ELR (cell line): ENCODE measurements at regions not wholly inside any gene's neighbourhood (a gene's known extent, or its start where the extent isn't known, plus 50 kb on each side); places are given as distances from the start of the nearest gene placed in this dataset.

Source experiments
- DNase-seq: peaks from one replicate; pipeline ENCODE4 v3.0.0-alpha.2; 2015; ENCODE audit warnings: low read depth

DNA sequence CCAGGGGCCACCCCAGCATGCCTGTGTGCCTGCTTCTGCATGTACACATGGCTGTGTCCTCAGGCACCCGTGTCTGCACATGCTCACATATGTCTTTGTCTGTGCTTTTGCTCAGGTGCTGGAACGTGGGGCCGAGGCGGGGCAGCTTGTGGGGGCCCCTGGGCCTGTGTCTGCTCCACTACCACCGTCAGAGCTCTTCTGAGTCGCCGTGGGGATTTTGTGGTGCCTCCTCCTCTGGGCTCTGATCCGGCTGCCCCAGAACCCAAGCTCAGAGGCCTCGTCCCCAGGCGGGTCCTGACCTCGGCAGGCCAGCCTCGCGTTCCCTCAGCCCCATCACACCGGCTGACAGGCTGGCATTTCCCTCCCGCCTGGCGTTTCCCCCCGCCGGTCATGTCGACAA lies 104.6 kb upstream of the ACTRT2 start:
- DNase-seq, result no peak

DNA sequence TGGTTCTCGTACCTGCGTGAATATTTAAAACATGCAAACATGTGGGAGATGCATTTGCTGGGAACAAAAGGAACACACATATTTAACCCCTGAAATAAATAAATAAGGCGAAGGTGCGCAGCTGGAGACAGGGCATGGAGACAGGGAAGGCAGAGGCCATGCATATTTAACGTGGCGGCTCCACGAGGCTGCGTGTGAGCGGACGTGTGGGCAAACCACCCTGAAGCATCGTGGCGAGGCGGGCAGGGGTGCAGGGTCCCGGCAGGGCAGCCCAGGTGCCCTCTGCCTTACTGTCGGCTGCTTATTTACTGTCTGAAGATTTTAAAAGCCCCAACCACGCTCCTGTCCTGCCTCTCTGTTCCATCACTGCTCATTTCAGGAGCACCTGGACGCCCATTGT lies 104.0 kb upstream of the ACTRT2 start:
- DNase-seq, result no peak

DNA sequence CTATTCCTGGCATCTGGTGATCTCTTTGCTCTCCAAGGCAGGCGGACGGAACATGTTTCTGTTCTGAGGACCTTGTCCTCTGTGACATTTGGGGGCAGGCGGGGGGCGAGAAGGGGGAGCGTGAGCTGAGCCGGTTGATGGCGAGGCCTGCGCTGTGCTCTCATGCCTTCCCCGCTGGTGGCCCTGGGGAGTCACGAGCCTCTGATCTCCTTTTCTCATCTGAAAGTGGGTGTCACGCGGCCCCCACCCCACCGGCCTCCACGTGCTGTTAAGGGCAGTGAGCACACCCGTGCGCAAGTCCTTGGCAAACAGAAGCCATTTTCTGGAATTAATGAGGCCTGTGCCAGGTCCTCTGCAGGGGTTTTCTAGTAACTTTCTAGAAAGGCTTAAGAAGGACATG lies 102.8 kb upstream of the ACTRT2 start:
- DNase-seq, result no peak

DNA sequence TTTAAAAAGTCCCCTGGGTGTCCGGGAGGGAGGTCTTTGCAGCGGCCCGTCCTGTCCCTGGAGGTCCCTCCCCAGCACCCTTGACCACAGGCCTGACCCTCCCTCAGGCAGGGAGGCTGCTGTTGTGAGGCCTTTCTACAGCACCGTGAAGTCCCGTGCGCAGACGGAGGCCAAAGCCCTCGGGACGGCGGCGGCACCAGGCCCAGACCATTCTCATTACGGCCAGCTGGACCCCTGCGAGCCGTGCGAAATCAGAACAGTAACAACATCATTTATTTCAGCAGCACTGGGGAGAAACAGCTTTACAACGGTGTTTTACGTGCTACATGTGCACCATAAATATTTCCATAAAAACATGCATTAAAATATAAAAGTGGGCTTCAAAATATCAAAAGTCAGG lies 101.4 kb upstream of the ACTRT2 start:
- DNase-seq, result no peak

DNA sequence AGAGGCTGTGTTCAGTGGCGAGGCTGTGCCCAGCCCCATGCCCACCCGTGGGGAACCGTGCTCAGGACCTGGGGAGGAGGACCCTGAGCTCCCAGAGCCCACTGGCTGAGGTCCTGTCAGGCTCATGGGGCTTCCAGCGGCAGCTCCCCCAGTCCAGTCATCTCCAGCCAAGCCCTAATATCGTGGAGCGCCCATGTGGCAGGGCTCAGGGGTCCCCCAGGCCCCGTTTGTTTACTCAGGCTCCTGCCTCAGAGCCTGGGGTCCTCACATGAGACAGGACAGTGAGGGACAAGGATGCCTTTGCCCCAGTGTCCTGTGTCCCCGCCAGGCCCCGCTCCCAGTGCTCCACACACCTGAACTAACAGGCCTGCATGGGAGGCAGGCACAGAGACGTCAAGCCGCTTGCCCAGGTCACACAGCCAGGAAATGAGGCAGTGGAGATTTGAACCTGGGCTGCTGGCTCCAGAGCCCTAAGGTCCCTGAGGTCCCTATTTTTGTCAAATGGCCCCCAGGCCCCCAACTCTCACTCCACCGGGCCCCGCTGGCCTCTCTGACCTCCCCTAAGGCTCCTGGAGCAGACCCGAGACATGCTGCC lies 100.7 kb upstream of the ACTRT2 start:
- DNase-seq, result no peak

DNA sequence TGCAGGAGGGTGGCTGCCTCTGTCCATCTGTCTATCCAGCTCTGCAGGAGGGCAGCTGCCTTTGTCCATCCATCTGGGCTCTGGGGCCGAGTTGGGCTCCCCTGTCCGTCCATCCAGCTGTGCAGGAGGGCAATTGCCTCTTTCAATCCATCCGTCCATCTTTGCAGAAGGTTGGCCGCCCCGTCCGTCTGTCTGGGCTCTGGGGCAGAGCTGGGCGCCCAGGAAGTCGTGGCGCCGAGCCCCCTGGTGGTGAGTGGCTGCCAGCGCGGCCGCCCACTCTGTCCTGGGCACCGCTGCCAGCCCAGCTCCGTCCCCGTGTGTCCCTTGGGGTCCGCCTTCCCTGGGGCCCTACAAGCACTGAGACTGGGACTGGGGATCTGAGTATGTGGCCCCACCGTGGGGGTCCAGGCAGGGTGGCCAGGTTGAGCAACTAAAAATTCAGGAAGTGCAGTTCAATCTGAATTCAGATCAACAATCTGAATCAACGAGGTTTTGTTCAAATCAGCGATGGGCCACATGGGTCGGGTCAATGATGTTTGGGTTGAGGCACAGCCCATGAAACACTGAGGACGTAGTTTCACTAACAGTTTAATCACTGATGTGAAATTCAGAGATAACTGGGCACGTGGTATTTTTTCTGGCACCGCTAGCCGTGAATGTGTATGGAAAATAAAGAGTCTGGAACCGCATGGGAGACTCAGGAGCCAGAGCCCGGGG lies 99.1 kb upstream of the ACTRT2 start:
- DNase-seq, result no peak

DNA sequence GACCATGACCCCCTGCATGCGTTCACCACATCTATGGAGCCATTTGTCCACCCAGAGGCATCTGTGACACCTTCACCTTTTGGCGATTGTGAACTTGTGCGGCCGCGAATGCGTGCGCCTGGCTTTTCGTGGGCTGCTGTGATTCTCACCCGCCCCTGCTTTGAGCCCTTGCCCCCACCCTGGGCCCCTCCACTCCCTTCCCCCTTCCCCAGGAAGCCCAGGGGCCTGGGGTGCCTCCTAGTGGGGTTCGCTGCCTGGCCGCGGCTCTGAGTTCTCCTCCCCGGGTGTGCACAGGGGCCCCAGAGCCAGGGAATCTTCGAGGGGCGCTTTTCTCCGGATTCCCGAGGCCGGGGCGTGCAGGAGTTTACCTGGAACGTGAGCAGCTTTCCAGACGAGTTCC lies 97.9 kb upstream of the ACTRT2 start:
- no peak for DNase-seq

DNA sequence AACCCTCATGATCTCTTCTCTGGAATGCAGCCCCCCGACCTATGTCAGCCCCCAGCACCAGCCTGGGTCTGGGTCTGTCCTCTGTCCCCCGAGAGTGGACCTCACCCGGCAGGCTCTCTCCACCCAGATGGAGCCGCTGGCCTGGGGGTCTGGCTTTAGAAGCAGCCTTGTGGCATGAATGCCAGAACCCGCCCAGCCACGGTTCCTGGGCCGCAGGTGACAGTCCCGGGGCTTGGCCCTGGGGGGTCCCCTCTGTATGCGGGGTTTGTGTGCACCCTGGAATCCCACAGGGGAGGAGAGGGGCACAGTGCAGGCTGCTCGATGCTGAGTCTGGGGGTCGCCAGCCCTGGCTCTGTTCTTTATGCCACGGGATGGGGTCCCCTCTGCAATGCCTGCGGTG lies 96.0 kb upstream of the ACTRT2 start:
- DNase-seq, result no peak

DNA sequence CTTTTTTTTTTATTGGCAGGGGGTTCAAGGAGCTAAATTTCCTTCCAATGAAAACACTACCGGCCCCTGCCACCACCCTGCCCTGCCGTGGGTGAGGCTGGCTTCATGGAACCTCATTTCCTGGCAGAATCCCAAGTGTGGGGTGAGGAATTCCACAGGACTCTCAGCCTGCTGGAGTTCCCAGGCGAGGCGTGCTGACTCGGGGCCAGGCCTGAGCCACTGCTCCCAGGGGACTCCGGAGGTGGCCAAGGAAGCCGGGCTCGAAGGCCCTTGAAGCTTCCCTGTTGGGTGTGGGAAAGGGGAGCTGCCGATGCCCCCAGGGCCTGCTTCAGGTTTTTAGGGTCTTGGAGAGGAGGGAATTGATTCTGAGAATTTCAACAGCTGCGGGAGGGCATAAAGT lies 95.3 kb upstream of the ACTRT2 start:
- no peak for DNase-seq

DNA sequence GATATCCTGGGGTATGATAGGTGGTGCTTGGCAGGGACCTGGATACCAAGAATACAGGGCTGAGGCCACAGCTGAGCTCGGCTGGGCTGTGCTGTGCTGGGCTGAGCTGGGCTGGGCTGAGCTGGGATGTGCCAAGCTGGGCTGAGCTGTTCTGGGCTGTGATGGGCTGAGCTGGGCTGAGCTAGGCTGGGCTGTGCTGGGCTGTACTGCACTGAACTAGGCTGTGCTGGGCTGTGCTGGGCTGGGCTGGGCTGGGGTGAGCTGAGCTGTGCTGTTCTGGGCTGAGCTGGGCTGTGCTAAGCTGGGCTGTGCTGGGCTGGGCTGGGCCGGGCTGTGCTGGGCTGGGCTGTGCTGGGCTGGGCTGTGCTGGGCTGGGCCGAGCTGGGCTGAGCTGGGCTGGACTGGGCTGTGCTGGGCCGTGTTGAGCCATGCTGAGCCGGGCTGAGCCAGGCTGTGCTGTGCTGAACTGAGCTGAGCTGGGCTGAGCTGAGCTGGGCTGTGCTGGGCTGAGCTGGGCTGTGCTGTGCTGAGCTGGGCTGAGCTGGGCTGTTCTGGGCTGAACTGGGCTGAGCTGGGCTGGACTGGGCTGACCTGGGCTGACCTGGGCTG lies 94.7 kb upstream of the ACTRT2 start:
- no peak for DNase-seq

DNA sequence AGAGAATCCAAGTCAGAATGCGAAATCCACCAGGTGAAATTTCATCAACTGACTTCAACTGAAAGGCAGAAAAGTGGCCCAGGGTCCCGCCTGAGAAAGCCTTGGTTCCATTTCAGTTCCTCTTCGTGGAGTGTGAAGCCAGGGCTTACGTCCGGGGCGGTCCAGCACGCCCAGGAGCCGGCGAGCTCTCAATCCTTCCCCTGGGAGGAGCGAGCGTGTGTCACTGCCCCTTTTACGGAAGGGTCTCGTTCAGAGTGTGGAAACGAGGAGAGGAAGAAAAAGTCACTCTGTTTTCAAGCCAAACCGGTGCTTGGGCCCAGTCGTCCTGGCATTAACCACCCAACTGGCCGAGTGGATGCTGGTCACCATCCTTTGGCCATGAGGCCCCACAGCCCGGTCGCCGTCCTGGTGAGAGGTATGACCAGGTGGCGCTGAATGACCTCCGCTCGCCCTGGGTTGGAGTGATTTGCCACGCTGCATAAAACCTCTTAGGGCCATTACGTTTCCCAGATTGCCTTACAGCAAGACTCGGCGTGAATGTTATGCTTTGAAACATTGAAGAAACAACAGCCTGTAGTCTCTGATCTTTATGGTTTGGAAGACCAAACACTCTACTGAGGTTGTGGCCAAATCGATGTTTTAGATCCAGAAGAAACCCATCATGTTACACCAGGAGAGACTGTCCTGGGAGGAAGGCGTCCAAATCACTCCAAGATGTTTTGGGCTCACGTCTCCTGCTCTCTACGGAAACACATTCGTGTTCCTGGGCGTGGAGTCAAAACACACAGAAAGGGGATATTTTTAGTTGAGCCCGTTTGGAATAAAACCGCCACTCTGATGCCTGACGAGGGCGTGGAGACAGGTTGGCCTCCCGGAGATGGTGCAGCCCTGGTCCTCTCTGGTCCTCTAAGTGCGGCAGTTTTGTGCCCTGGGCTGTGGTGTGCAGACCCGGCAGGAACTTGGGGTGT lies 93.6 kb upstream of the ACTRT2 start:
- DNase-seq, result no peak

DNA sequence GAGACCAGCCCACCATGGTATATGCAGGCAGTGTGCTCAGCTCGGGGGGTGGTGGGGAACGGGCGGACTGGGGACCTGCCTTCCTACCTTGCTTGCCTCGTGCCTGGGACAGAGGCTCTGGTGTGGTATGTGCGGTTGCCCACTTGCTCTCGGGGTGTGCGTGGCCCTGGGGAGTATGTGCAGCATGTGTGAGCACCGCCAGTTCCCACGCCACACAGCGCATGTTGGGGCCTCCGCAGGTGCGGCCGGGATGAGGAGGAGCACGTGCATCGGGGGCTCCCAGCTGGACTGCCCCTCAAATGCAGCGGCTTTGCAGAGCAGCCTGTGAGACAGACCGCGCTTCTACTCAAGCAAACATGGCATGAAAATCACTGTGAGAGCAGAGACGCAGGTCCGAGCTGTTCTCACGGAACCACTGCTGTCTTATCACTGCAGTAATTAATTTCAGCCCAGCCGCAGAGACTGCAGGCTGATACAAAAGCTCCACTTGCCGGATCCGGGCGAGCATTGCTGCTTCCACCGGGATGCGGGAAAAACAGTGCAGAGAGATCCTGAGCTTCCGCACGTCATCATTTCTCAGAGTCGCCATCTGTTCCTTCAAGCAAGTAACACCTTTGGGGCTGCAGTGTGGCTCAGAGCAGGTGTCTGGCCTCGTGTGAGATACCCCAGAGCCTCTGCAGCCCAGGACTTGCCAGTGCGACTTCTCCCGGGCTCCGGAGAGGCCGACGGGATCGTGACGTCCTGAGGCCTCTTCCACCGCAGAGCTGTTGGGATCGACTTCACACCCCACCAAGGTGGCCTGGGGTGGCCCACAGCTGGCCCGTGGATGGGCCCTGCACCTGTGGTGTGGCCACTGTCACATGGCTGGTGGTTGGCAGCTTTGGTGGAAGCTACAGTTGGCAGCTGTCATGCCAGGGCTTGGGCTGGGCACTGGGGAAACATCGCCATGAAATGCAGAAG lies 92.6 kb upstream of the ACTRT2 start:
- no peak for DNase-seq

DNA sequence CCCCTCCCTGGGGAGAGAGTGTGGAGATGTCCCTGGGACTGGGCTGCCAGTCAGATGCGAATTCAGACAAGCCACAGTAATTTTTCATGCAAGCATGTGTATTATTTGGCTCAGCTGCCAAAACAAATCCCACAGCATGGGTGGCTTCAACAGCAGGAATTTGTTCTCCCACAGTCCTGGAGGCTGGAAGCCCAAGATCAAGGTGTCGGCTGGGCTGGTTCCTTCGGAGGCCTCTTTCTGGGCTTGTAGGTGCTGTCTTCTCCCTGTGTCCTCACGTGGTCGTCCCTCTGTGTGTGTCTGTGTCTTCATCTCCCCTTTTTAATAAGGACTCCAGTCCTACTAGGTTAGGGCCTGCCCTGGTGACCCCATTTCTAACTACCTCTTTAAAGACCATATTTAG lies 91.9 kb upstream of the ACTRT2 start:
- no peak for DNase-seq

DNA sequence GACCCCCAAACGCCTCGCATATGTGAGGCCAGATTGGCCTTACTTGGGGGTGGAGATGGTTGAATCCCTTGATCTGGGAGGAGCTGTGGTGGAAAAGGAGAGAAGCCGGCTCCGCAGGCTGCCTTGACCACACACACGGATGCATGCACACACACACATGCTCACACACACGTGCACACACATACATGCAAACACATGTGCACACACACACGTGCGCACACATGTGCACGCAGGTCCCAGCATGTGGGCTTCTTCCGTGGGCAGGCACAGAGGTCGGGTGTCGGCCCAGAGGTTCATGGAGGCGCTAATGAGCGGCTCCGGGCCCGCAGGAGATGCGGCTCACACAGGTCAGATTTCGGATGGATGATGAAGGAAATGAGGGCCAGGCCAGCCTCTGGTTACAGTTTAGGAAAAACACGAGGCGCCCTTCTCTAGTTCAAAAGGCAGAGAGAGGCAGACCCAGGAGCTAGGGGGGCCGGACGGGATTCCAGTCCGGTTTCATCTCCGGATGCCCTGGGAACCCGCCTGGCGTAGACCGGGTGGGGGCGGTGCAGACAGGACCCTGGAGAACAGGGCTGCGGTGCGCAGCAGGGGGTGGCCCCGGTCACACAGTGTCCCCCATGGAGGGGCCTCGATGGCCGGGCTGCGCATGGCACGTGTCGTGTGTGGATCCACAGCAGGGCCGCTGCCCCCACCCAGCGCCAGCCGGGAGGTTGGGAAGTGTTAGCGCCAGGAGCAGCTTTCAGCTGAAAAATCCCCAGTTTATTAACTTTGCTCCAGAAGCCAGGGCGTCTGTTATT lies 91.1 kb upstream of the ACTRT2 start:
- no peak for DNase-seq

DNA sequence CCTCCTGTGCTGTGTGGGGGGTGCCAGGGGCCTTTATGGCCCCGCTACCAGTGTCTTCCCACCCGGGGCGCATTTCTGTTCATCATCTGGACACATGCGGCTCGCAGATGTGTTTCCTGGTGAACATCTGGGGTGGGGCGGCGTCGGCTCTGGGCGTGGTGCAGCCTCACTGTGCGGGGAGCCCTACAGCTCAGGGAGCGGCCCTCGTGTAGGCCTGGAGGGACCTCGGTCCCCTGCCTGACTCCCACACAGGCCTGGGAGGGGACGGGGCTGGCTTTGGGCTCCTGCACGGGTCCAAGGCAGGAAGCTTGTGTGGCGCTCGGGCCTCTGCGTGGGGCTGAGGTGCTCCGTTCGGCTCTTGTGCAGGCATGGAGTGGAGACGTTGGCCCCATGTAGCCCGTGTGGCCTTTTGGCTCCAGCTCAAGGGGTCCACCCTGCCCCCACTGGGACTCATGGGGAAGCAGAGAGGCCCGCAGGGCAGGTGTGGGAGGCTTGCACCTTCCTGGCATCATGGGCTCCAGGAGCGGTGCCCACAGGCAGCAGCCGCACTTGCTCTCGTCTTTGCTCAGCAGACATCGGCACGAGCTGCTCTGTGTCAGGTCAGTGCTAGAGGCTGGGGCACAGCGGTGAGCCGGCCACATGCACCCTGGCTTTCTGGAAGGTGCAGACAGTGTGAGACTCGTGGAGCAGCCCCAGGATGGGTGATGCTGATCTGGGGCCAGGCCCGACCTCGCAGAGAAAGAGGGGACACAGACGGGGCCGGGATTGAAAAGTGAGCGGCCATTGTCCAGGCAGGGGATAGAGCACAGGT lies 90.1 kb upstream of the ACTRT2 start:
- no peak for DNase-seq

DNA sequence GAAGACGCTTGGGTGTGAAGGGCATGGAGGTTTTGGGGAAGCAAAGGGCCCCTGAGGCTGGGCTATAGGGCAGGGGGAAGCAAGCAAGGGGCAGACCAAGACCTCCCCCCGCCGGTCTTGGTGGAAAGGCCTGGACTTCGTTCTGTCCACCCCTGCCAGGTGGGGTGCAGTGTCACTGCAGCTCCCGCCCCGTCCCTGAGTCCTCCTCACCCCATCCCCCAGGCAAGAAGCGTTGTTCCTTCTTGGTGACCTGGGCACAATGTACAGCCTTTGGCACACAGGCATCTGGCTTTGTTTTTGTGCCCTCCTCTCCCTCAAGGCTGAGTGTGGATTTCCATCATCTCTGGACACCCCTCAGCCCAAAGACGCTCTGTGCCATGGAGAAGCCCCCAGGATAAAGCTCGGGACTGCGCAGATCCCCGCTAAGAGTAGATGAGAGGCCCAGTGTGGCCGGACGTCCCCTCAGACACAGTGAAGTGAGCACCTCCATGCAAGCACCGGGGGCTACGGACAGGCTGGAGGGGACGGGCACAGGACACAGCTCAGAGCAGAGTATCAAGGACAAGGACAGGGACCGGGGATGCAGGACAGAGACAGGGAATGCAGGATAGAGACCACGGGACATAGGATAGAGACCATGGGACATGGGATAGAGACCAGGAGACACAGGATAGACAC lies 89.4 kb upstream of the ACTRT2 start:
- no peak for DNase-seq

DNA sequence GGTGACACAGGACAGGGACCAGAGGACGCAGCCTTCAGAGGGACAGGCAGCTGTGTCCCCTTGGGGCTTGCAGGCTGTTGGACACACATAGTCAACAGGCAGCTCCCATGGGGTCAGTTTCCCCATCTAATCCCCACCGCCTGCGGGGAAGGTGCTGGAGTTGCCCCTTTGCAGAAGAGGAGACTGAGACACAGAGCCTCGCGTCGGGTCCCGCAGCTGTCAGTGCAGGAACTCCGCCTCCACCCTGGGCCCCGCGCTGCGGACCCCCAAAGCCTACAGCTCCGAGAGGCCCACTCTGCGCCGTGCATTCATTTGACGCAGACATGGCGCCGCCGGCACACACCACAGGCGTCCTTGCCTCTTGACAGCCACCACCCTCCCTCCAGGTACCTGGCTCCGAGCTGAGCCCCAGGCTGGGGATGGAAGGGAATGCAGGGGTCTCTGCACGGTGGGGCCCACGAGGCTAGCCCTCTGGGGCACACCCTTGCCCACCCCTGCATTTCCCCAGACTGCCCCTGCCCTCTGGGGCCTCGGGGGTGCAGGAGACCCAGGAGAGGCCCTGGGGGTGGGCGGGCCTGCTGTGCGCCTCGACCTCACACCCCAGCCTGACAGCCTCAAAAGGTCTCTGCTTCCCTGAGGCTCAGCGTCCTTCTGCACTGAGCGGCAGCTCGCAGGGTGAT lies 88.5 kb upstream of the ACTRT2 start:
- no peak for DNase-seq

DNA sequence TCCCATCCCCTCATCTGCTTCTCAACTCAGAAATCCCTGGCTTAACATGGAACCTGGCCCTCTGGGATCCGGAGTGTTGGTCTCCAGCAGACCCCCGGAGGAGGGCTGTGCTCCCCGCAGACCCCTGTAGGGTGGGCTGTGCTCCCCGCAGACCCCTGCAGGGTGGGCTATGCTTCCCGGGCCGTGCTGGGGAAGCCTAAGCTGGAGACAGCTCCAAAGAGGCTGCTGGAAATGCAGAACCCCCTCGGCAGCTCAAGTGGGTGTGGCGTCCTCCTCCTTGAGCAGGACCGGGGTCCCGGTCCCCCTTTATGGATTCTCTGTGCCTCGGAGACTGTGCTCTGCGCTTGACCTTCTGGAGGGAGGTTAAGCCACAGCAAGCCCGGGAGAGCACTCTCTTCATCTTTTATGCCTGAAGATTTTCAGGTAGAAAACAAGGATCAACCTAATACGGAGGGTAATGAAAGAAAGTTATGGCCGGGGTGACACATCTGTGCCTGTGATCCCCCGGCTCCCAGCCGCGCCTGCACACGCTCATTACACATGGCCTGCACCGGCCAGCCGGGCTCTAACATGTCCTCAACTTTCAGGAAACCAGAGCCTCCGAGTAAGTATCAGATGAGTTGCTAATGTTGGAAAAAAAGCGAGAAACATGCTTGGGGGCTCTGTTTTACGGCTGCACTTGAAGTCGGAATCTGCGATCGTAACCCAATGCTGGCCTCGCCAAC lies 87.7 kb upstream of the ACTRT2 start:
- DNase-seq, result no peak
